ACC112 (cell line): ENCODE measurements at regions not wholly inside any gene's neighbourhood (a gene's known extent, or its start where the extent isn't known, plus 50 kb on each side); places are given as distances from the start of the nearest gene placed in this dataset.

Experiments
- H2AFZ ChIP-seq: fragments of 200-600 bp; sonication (generic); one replicate; pipeline ENCODE4 v1.6.0; 2017; ENCODE audit warnings: antibody characterized with exemption, low read length; ENCODE audit not compliant: unreplicated experiment
- H3K27ac ChIP-seq: fragments of 200-600 bp; sonication (generic); 2 replicates; pipeline ENCODE4 v1.5.1; 2014; ENCODE audit warnings: low read depth, mild to moderate bottlenecking, antibody characterized with exemption, low read length, moderate library complexity
- H3K27me3 ChIP-seq: fragments of 200-600 bp; sonication (generic); 2 replicates; pipeline ENCODE4 v1.6.1; 2014; ENCODE audit warnings: mild to moderate bottlenecking, antibody characterized with exemption, low read length, moderate library complexity, mixed read lengths; ENCODE audit not compliant: insufficient read depth
- H3K36me3 ChIP-seq: fragments of 200-600 bp; sonication (generic); 2 replicates; pipeline ENCODE4 v1.6.1; 2016; ENCODE audit warnings: mild to moderate bottlenecking, antibody characterized with exemption, low read length, moderate library complexity, mixed read lengths; ENCODE audit not compliant: insufficient read depth
- H3K4me1 ChIP-seq: fragments of 200-600 bp; sonication (generic); one replicate; pipeline ENCODE4 v1.6.1; 2016; ENCODE audit warnings: low read length, mixed read lengths; ENCODE audit not compliant: insufficient read depth, unreplicated experiment, control insufficient read depth
- H3K4me3 ChIP-seq: fragments of 200-600 bp; sonication (generic); 2 replicates; pipeline ENCODE4 v1.5.1; 2014; ENCODE audit warnings: mild to moderate bottlenecking, low read depth, low read length
- H3K79me2 ChIP-seq: fragments of 200-600 bp; sonication (generic); one replicate; pipeline ENCODE4 v1.6.0; 2016; ENCODE audit warnings: low read length; ENCODE audit not compliant: control insufficient read depth, unreplicated experiment, insufficient read depth

- H3K4me3 ChIP-seq: no peak overlapping the region
- no peaks in the 10 kb centered on the region for H3K4me1 ChIP-seq
- no peak overlapping the region for H3K27ac ChIP-seq
- H2AFZ ChIP-seq: no peak overlapping the region
- H3K27me3 ChIP-seq: no peaks in the 10 kb centered on the region
- H3K79me2 ChIP-seq: no peaks in the 10 kb centered on the region
- no peaks in the 10 kb centered on the region for H3K36me3 ChIP-seq
These were observed 184.0 kb upstream of the ADAMTS9 start for GRCh38 chr3:64871834-64872249.

GRCh38 chr3:64870876-64871646 lies 183.3 kb upstream of the ADAMTS9 start:
- H3K4me1 ChIP-seq: no peaks in the 10 kb centered on the region
- H3K36me3 ChIP-seq: no peaks in the 10 kb centered on the region
- no peak overlapping the region for H3K27ac ChIP-seq
- no peak overlapping the region for H2AFZ ChIP-seq
- no peak overlapping the region for H3K4me3 ChIP-seq
- H3K27me3 ChIP-seq: no peaks in the 10 kb centered on the region
- no peaks in the 10 kb centered on the region for H3K79me2 ChIP-seq

GRCh38 chr3:64867224-64867623 lies 179.4 kb upstream of the ADAMTS9 start:
- Histone ChIP-seq H3K27ac (no peak overlapping the region), H3K79me2 (no peaks in the 10 kb centered on the region), H2AFZ (no peak overlapping the region), H3K4me1 (no peaks in the 10 kb centered on the region), H3K36me3 (no peaks in the 10 kb centered on the region), H3K4me3 (no peak overlapping the region), H3K27me3 (no peaks in the 10 kb centered on the region)

- Histone ChIP-seq H3K36me3 (no peaks in the 10 kb centered on the region), H3K4me3 (no peak overlapping the region), H2AFZ (no peak overlapping the region), H3K27me3 (no peaks in the 10 kb centered on the region), H3K4me1 (no peaks in the 10 kb centered on the region), H3K27ac (no peak overlapping the region), H3K79me2 (no peaks in the 10 kb centered on the region)
These were observed 178.2 kb upstream of the ADAMTS9 start for GRCh38 chr3:64865839-64866570.

- Histone ChIP-seq H3K27me3 (no peaks in the 10 kb centered on the region), H3K4me3 (no peak overlapping the region), H3K36me3 (no peaks in the 10 kb centered on the region), H3K4me1 (no peaks in the 10 kb centered on the region), H2AFZ (no peak overlapping the region), H3K27ac (no peak overlapping the region), H3K79me2 (no peaks in the 10 kb centered on the region)
These were observed 175.7 kb upstream of the ADAMTS9 start for GRCh38 chr3:64863226-64864212.

GRCh38 chr3:64861684-64862083 lies 173.9 kb upstream of the ADAMTS9 start:
- Histone ChIP-seq H3K4me1 (no peaks in the 10 kb centered on the region), H2AFZ (no peak overlapping the region), H3K79me2 (no peaks in the 10 kb centered on the region), H3K4me3 (no peak overlapping the region), H3K27me3 (no peaks in the 10 kb centered on the region), H3K27ac (no peak overlapping the region), H3K36me3 (no peaks in the 10 kb centered on the region)

GRCh38 chr3:64860536-64860870 lies 172.7 kb upstream of the ADAMTS9 start:
- Histone ChIP-seq H3K79me2 (no peaks in the 10 kb centered on the region), H3K4me3 (no peak overlapping the region), H3K36me3 (no peaks in the 10 kb centered on the region), H2AFZ (no peak overlapping the region), H3K27ac (no peak overlapping the region), H3K27me3 (no peaks in the 10 kb centered on the region), H3K4me1 (no peaks in the 10 kb centered on the region)

GRCh38 chr3:64859625-64860535 lies 172.1 kb upstream of the ADAMTS9 start:
- no peak overlapping the region for H3K27ac ChIP-seq
- H3K4me1 ChIP-seq: no peaks in the 10 kb centered on the region
- no peaks in the 10 kb centered on the region for H3K36me3 ChIP-seq
- H3K27me3 ChIP-seq: no peaks in the 10 kb centered on the region
- H3K4me3 ChIP-seq: no peak overlapping the region
- H3K79me2 ChIP-seq: no peaks in the 10 kb centered on the region
- H2AFZ ChIP-seq: no peak overlapping the region

GRCh38 chr3:64856977-64857516 lies 169.2 kb upstream of the ADAMTS9 start:
- H3K4me3 ChIP-seq: no peak overlapping the region
- H3K36me3 ChIP-seq: no peaks in the 10 kb centered on the region
- no peaks in the 10 kb centered on the region for H3K27me3 ChIP-seq
- H2AFZ ChIP-seq: no peak overlapping the region
- no peaks in the 10 kb centered on the region for H3K79me2 ChIP-seq
- no peaks in the 10 kb centered on the region for H3K4me1 ChIP-seq
- H3K27ac ChIP-seq: no peak overlapping the region
